H1 (cell line): ENCODE measurements at regions not wholly inside any gene's neighbourhood (a gene's known extent, or its start where the extent isn't known, plus 50 kb on each side); places are given as distances from the start of the nearest gene placed in this dataset.
"Not testable (repeated sequence)": the region's sequence is repeated elsewhere in the genome, so short reads cannot be mapped to it uniquely, and the experiment has no call there.

Experiments
- CTCF ChIA-PET: fragments of 300-600 bp; sonication (Branson Sonifier 250); formaldehyde crosslinking; loops from one replicate; lab custom pipeline; 2021; ENCODE audit not compliant: partially characterized antibody; lab: Charles Lee
- POLR2A ChIA-PET: fragments of 300-600 bp; sonication (Branson Sonifier 250); formaldehyde crosslinking; loops from one replicate; lab custom pipeline; 2021; ENCODE audit warnings: inconsistent platforms; ENCODE audit not compliant: partially characterized antibody; lab: Charles Lee
- DNase-seq, 2 experiments: peaks; one replicate each; pipeline versions ENCODE4 v3.0.0 to v3.0.0-alpha.2; 2010 to 2022; ENCODE audit warnings: low spot score in 2 of 2, low read depth in 1 of 2, mixed read lengths in 1 of 2
- FAIRE-seq: peaks from 2 replicates; lab custom pipeline; 2011; peaks lifted over from hg19 to GRCh38; lab: Jason Lieb, UNC
- H2AFZ ChIP-seq: 2 replicates; pipeline ENCODE4 v1.8.1; 2012; ENCODE audit warnings: low read length, inconsistent platforms
- H2AK5ac ChIP-seq: 2 replicates; pipeline ENCODE4 v1.6.1; 2013; ENCODE audit warnings: low read depth, low read length
- H2BK120ac ChIP-seq: replicated peaks from 2 replicates; pipeline ENCODE3; 2013; ENCODE audit warnings: low read depth, low read length, inconsistent platforms
- H2BK12ac ChIP-seq: 2 replicates; pipeline ENCODE4 v1.6.1; 2013; ENCODE audit warnings: low read depth, low read length
- H2BK15ac ChIP-seq: 2 replicates; pipeline ENCODE4 v1.6.1; 2013; ENCODE audit warnings: low read length
- H2BK20ac ChIP-seq: 2 replicates; pipeline ENCODE4 v1.6.1; 2013; ENCODE audit warnings: low read length
- H2BK5ac ChIP-seq: 2 replicates; pipeline ENCODE4 v1.6.1; 2013; ENCODE audit warnings: low read depth, low read length
- H3K14ac ChIP-seq: 2 replicates; pipeline ENCODE4 v1.6.1; 2013; ENCODE audit warnings: inconsistent platforms; ENCODE audit not compliant: insufficient read length
- H3K18ac ChIP-seq: 2 replicates; pipeline ENCODE4 v1.6.1; 2013; ENCODE audit warnings: low read length; ENCODE audit errors: extremely low read depth
- H3K23ac ChIP-seq: 2 replicates; pipeline ENCODE4 v1.6.1; 2013; ENCODE audit warnings: inconsistent platforms; ENCODE audit not compliant: insufficient read length
- H3K23me2 ChIP-seq: 2 replicates; pipeline ENCODE4 v1.6.1; 2013; ENCODE audit warnings: low read depth, low read length
- H3K27ac ChIP-seq: 2 replicates; pipeline ENCODE4 v1.6.1; 2011; ENCODE audit warnings: low read depth, low read length, inconsistent platforms
- H3K27me3 ChIP-seq, 4 experiments: replicated peaks in 1 of 4; 1 replicate in 1 of 4; 2 replicates in 3 of 4; pipeline versions ENCODE4 v1.6.1 to v1.8.1; 2011 to 2013; ENCODE audit warnings: low read length in 3 of 4, mild to moderate bottlenecking in 3 of 4, inconsistent platforms in 2 of 4, mixed read lengths in 2 of 4, moderate library complexity in 1 of 4; ENCODE audit not compliant: control insufficient read depth in 3 of 4, insufficient read depth in 3 of 4; ENCODE audit errors: extremely low read depth in 1 of 4
- H3K36me3 ChIP-seq, 4 experiments: 2 replicates each; pipeline versions ENCODE4 v1.6.1 to v1.8.1; 2011 to 2013; ENCODE audit warnings: mild to moderate bottlenecking in 4 of 4, low read length in 3 of 4, moderate library complexity in 2 of 4, control low read depth in 1 of 4, inconsistent platforms in 1 of 4; ENCODE audit not compliant: insufficient read depth in 4 of 4, control insufficient read depth in 2 of 4
- H3K4ac ChIP-seq: replicated peaks from 2 replicates; pipeline ENCODE3; 2013; ENCODE audit warnings: low read length, low read depth, mixed read lengths, inconsistent platforms; ENCODE audit not compliant: insufficient read length
- H3K4me1 ChIP-seq, 4 experiments: replicated peaks in 1 of 4; 1 replicate in 1 of 4; 2 replicates in 3 of 4; pipeline versions ENCODE4 v1.6.1 to v1.8.1; 2011 to 2013; ENCODE audit warnings: low read length in 3 of 4, inconsistent platforms in 2 of 4, mixed read lengths in 1 of 4; ENCODE audit not compliant: insufficient read depth in 4 of 4, control insufficient read depth in 3 of 4
- H3K4me2 ChIP-seq, 2 experiments: 2 replicates each; pipeline versions ENCODE4 v1.6.1 to v1.8.1; 2011 to 2013; ENCODE audit warnings: low read depth in 2 of 2, low read length in 2 of 2, control low read depth in 1 of 2, inconsistent platforms in 1 of 2, mild to moderate bottlenecking in 1 of 2; ENCODE audit not compliant: insufficient read depth in 1 of 2
- H3K4me3 ChIP-seq, 4 experiments: fragments of 200-600, 300-600 bp in 1 of 4; sonication (generic), shearing (Covaris generic), sonication (Bioruptor Twin) in 1 of 4; 2 replicates each; pipeline versions ENCODE4 v1.5.1 to v1.8.1; 2011 to 2016; ENCODE audit warnings: low read length in 4 of 4, low read depth in 3 of 4, control low read depth in 2 of 4, inconsistent platforms in 2 of 4, mild to moderate bottlenecking in 2 of 4, mixed read lengths in 1 of 4, moderate library complexity in 1 of 4; ENCODE audit not compliant: insufficient read depth in 2 of 4; ENCODE audit errors: extremely low read depth in 1 of 4
- H3K56ac ChIP-seq: replicated peaks from 2 replicates; pipeline ENCODE3; 2013; ENCODE audit warnings: low read depth, mild to moderate bottlenecking, mixed read lengths, low read length, inconsistent platforms; ENCODE audit not compliant: insufficient read length
- H3K79me1 ChIP-seq: 2 replicates; pipeline ENCODE4 v1.6.1; 2013; ENCODE audit warnings: low read depth, low read length, control low read depth
- H3K79me2 ChIP-seq, 2 experiments: 2 replicates each; pipeline versions ENCODE4 v1.6.1 to v1.8.1; 2012 to 2013; ENCODE audit warnings: low read length in 2 of 2, mild to moderate bottlenecking in 2 of 2, inconsistent platforms in 1 of 2; ENCODE audit not compliant: insufficient read depth in 2 of 2, control insufficient read depth in 1 of 2
- H3K9ac ChIP-seq, 4 experiments: replicated peaks in 1 of 4; 1 replicate in 1 of 4; 2 replicates in 3 of 4; pipeline versions ENCODE4 v1.6.1 to v1.8.1; 2011 to 2013; ENCODE audit warnings: low read depth in 3 of 4, low read length in 3 of 4, control low read depth in 2 of 4, mild to moderate bottlenecking in 2 of 4, moderate library complexity in 2 of 4, inconsistent platforms in 1 of 4; ENCODE audit errors: extremely low read depth in 1 of 4
- H3K9me3 ChIP-seq, 2 experiments: 2 replicates each; pipeline versions ENCODE4 v1.6.1 to v1.8.1; 2012 to 2013; ENCODE audit warnings: mild to moderate bottlenecking in 2 of 2, moderate library complexity in 2 of 2, control low read depth in 1 of 2, inconsistent platforms in 1 of 2, low read depth in 1 of 2, low read length in 1 of 2, mixed read lengths in 1 of 2; ENCODE audit not compliant: insufficient read depth in 2 of 2
- H4K20me1 ChIP-seq, 2 experiments: replicated peaks in 1 of 2; 2 replicates each; pipeline versions ENCODE3 to v1.8.1; 2011 to 2013; ENCODE audit warnings: inconsistent platforms in 2 of 2, low read length in 2 of 2, mild to moderate bottlenecking in 1 of 2; ENCODE audit not compliant: insufficient read depth in 2 of 2, control insufficient read depth in 1 of 2
- H4K5ac ChIP-seq: 2 replicates; pipeline ENCODE4 v1.6.1; 2013; ENCODE audit warnings: low read length, low read depth, mixed read lengths, inconsistent platforms; ENCODE audit not compliant: insufficient read length
- H4K8ac ChIP-seq: 2 replicates; pipeline ENCODE4 v1.8.0; 2013; ENCODE audit warnings: mild to moderate bottlenecking, moderate library complexity, low read length, inconsistent platforms; ENCODE audit not compliant: insufficient read depth; ENCODE audit errors: extremely low read depth
- H4K91ac ChIP-seq: replicated peaks from 2 replicates; pipeline ENCODE3; 2013; ENCODE audit warnings: low read length, mixed read lengths, inconsistent platforms; ENCODE audit not compliant: insufficient read length
- WGBS, 2 experiments: shearing (Covaris generic) in 1 of 2; methylation state at CpG; one replicate each; pipeline versions ENCODE4 v1.1.6 to v1.1.7; 2013 to 2015; ENCODE audit warnings: low lambda C conversion rate in 2 of 2, mixed read lengths in 2 of 2, inconsistent platforms in 1 of 2, low coverage in 1 of 2, missing lambda C conversion rate in 1 of 2; ENCODE audit not compliant: insufficient replicate concordance in 2 of 2, insufficient coverage in 1 of 2, insufficient read length in 1 of 2; ENCODE audit errors: extremely low coverage in 1 of 2, missing lambda C conversion rate in 1 of 2; 5-methylcytosine and 5-hydroxymethylcytosine counted together

- H3K56ac ChIP-seq, H3K9ac ChIP-seq, H3K9me3 ChIP-seq, H2BK12ac ChIP-seq, H2BK15ac ChIP-seq, H3K4me2 ChIP-seq, H3K23me2 ChIP-seq, H3K27me3 ChIP-seq, H3K27ac ChIP-seq, H3K79me1 ChIP-seq, H4K91ac ChIP-seq, H3K23ac ChIP-seq, H2BK5ac ChIP-seq, H4K5ac ChIP-seq, H2AFZ ChIP-seq, H4K8ac ChIP-seq, H3K79me2 ChIP-seq, H3K4ac ChIP-seq, H2BK20ac ChIP-seq, H3K18ac ChIP-seq, H2BK120ac ChIP-seq, DNase-seq, H2AK5ac ChIP-seq, POLR2A ChIA-PET, H4K20me1 ChIP-seq, CTCF ChIA-PET, H3K14ac ChIP-seq, H3K36me3 ChIP-seq, FAIRE-seq, H3K4me3 ChIP-seq, H3K4me1 ChIP-seq: not testable (repeated sequence)
- 91% methylated on average over 6 of the region's 6 CpGs; no CpG with 5 or more reads in 1 of the 2 experiments for WGBS, 2 experiments
Observed at GRCh38 chr2:22156661-22157060, 1032.9 kb downstream of the TDRD15 start.
